ENCODE measurements at regions not wholly inside any gene's neighbourhood (a gene's known extent, or its start where the extent isn't known, plus 50 kb on each side); places are given as distances from the start of the nearest gene placed in this dataset.

DNA sequence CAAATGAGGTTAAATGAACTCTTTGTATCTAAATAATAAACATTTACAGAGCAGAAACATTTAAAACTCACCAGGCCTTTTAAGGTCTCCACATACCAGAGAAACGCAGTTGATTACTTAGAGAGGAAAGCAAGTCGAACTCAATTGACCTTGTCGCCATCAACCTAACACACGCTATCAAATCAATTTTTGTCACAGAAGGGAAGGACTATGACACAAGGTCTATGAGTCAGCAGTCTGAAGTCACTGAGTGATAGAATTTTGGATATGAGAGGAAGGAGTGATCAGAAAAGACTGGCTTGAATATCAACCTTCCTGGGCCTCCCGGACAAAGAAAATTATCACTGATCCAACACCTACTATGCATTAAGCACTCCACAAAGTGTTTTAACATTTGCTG lies 514.4 kb upstream of the ZNF385D start:
- no peak for TF ChIP-seq ZC3H11A (IDR thresholded peaks at IDR 0.05)
- no peak for TF ChIP-seq HMGXB4 (CRISPR knock-in tag; IDR thresholded peaks at IDR 0.05; ENCODE audit: borderline replicate concordance)
- TF ChIP-seq, protein P1, sequence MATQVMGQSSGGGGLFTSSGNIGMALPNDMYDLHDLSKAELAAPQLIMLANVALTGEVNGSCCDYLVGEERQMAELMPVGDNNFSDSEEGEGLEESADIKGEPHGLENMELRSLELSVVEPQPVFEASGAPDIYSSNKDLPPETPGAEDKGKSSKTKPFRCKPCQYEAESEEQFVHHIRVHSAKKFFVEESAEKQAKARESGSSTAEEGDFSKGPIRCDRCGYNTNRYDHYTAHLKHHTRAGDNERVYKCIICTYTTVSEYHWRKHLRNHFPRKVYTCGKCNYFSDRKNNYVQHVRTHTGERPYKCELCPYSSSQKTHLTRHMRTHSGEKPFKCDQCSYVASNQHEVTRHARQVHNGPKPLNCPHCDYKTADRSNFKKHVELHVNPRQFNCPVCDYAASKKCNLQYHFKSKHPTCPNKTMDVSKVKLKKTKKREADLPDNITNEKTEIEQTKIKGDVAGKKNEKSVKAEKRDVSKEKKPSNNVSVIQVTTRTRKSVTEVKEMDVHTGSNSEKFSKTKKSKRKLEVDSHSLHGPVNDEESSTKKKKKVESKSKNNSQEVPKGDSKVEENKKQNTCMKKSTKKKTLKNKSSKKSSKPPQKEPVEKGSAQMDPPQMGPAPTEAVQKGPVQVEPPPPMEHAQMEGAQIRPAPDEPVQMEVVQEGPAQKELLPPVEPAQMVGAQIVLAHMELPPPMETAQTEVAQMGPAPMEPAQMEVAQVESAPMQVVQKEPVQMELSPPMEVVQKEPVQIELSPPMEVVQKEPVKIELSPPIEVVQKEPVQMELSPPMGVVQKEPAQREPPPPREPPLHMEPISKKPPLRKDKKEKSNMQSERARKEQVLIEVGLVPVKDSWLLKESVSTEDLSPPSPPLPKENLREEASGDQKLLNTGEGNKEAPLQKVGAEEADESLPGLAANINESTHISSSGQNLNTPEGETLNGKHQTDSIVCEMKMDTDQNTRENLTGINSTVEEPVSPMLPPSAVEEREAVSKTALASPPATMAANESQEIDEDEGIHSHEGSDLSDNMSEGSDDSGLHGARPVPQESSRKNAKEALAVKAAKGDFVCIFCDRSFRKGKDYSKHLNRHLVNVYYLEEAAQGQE (IDR thresholded peaks at IDR 0.05) = no peak
- TF ChIP-seq KDM5A (IDR thresholded peaks at IDR 0.05) = no peak
- no peak for TF ChIP-seq POLR2A (IDR thresholded peaks at IDR 0.05; ENCODE audit: low read length)
- TF ChIP-seq MAX (IDR thresholded peaks at IDR 0.05) = no peak
- TF ChIP-seq EHMT2 (IDR thresholded peaks at IDR 0.05; ENCODE audit: low read depth) = no peak
- TF ChIP-seq BHLHE40 (IDR thresholded peaks at IDR 0.05; ENCODE audit: low read depth, low read length) = no peak
- TF ChIP-seq, protein P2, sequence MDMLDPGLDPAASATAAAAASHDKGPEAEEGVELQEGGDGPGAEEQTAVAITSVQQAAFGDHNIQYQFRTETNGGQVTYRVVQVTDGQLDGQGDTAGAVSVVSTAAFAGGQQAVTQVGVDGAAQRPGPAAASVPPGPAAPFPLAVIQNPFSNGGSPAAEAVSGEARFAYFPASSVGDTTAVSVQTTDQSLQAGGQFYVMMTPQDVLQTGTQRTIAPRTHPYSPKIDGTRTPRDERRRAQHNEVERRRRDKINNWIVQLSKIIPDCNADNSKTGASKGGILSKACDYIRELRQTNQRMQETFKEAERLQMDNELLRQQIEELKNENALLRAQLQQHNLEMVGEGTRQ (IDR thresholded peaks at IDR 0.05) = no peak
- no peak for TF ChIP-seq FOSB (CRISPR knock-in tag; IDR thresholded peaks at IDR 0.05)
- TF ChIP-seq JUNB (IDR thresholded peaks at IDR 0.05) = no peak
- TF ChIP-seq RCOR1 (IDR thresholded peaks at IDR 0.05; ENCODE audit: low read depth, low read length) = no peak
- TF ChIP-seq HOXB13 (CRISPR knock-in tag; IDR thresholded peaks at IDR 0.05; ENCODE audit: low read depth) = no peak
- no peak for TF ChIP-seq RARB (CRISPR knock-in tag; IDR thresholded peaks at IDR 0.05)
- no peak for TF ChIP-seq POLR2AphosphoS2 (conservative IDR thresholded peaks at IDR 0.05; ENCODE audit: low read length)
- TF ChIP-seq CBX8 (IDR thresholded peaks at IDR 0.05) = no peak
- no peak for TF ChIP-seq ZFP36 (IDR thresholded peaks at IDR 0.05; ENCODE audit: borderline replicate concordance, partially characterized antibody)
- no peak for TF ChIP-seq NR3C1 (IDR thresholded peaks at IDR 0.05)
- no peak for TF ChIP-seq RFX5 (IDR thresholded peaks at IDR 0.05)
- no peak for ATAC-seq
- Histone ChIP-seq H3K9me3 (no peaks in the 10 kb centered on the region), H3K27ac (no peak overlapping the region), H3K4me3 (no peak overlapping the region), H3K4me2 (no peak overlapping the region), H3K4me1 (no peaks in the 10 kb centered on the region)
- FAIRE-seq = no peak
- DNase-seq (ENCODE audit: low read depth in 1 of 2, low spot score in 1 of 2) = no peak
- WGBS (ENCODE audit: missing lambda C conversion rate) = 67% methylated on average over 5 of the region's 5 CpGs
- CTCF ChIA-PET = no interaction called here
- POLR2A ChIA-PET = no interaction called here

DNA sequence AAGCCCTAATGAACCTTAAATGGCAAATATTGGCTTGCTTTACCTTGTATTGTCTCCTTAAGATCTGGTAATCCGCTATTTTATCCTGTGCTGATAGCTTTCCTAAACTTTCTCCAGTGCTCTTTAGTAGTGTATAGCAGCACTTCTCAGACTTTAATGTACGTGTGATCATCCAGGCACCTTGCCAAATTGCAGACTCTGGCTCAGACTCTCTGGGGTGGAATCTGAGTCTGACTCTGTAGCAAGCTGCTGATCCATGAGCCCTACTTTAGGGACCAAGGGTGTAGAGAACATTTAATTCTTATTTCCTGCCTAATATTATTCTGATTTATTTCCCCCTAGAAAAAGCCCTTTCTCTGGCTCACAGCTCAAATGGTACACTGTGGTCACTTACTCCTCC lies 518.8 kb upstream of the ZNF385D start:
- Histone ChIP-seq H3K27ac (no peak overlapping the region), H3K4me3 (no peak overlapping the region), H3K9me3 (no peaks in the 10 kb centered on the region), H3K4me2 (no peak overlapping the region), H3K4me1 (no peaks in the 10 kb centered on the region)
- CTCF ChIA-PET = no interaction called here
- WGBS (ENCODE audit: missing lambda C conversion rate) = 0% methylated on average over 2 of the region's 2 CpGs
- FAIRE-seq = no peak
- ATAC-seq = no peak
- POLR2A ChIA-PET = no interaction called here
- DNase-seq (ENCODE audit: low read depth in 1 of 2, low spot score in 1 of 2) = no peak
- TF ChIP-seq ZNF302 (CRISPR knock-in tag; IDR thresholded peaks at IDR 0.05) (no peak), ATOH8 (CRISPR knock-in tag; IDR thresholded peaks at IDR 0.05; ENCODE audit: low read depth) (no peak), HOXB13 (CRISPR knock-in tag; IDR thresholded peaks at IDR 0.05; ENCODE audit: low read depth) (no peak), CHD4 (IDR thresholded peaks at IDR 0.05; ENCODE audit: borderline replicate concordance) (no peak), ZSCAN20 (CRISPR knock-in tag; IDR thresholded peaks at IDR 0.05) (no peak), NFE2L2 (conservative IDR thresholded peaks at IDR 0.05; ENCODE audit: low read length) (no peak), EHMT2 (IDR thresholded peaks at IDR 0.05; ENCODE audit: low read depth) (no peak), FOXS1 (CRISPR knock-in tag; IDR thresholded peaks at IDR 0.05) (no peak), MAZ (IDR thresholded peaks at IDR 0.05; ENCODE audit: borderline replicate concordance, low read depth, low read length) (no peak), POLR2AphosphoS2 (conservative IDR thresholded peaks at IDR 0.05; ENCODE audit: low read length) (no peak), SMC3 (IDR thresholded peaks at IDR 0.05) (no peak), HMGXB4 (CRISPR knock-in tag; IDR thresholded peaks at IDR 0.05; ENCODE audit: borderline replicate concordance) (no peak), HEYL (CRISPR knock-in tag; IDR thresholded peaks at IDR 0.05) (no peak), KDM1A (IDR thresholded peaks at IDR 0.05; ENCODE audit: low read depth) (no peak), BHLHE40 (IDR thresholded peaks at IDR 0.05; ENCODE audit: low read depth, low read length) (no peak)
- TF ChIP-seq, protein P3, sequence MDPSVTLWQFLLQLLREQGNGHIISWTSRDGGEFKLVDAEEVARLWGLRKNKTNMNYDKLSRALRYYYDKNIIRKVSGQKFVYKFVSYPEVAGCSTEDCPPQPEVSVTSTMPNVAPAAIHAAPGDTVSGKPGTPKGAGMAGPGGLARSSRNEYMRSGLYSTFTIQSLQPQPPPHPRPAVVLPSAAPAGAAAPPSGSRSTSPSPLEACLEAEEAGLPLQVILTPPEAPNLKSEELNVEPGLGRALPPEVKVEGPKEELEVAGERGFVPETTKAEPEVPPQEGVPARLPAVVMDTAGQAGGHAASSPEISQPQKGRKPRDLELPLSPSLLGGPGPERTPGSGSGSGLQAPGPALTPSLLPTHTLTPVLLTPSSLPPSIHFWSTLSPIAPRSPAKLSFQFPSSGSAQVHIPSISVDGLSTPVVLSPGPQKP (IDR thresholded peaks at IDR 0.05; ENCODE audit: low read depth, low read length) = no peak
